GM20000 (cell line): ENCODE measurements at regions not wholly inside any gene's neighbourhood (a gene's known extent, or its start where the extent isn't known, plus 50 kb on each side); places are given as distances from the start of the nearest gene placed in this dataset.
A peak's percentile ranks its signal among the peaks of the same experiment; 100 is the strongest.
"Not testable (repeated sequence)": the region's sequence is repeated elsewhere in the genome, so short reads cannot be mapped to it uniquely, and the experiment has no call there.

ENCODE experiments used
- DNase-seq: peaks from one replicate; pipeline ENCODE4 v3.0.0; 2012; ENCODE audit warnings: low spot score
- TF ChIP-seq, protein P1 (sequence below): IDR thresholded peaks from 2 replicates; pipeline ENCODE4 v1.5.1; 2012; ENCODE audit warnings: mild to moderate bottlenecking, control low read depth; ENCODE audit errors: extremely low read depth, missing control alignments

- TF ChIP-seq, protein P1, sequence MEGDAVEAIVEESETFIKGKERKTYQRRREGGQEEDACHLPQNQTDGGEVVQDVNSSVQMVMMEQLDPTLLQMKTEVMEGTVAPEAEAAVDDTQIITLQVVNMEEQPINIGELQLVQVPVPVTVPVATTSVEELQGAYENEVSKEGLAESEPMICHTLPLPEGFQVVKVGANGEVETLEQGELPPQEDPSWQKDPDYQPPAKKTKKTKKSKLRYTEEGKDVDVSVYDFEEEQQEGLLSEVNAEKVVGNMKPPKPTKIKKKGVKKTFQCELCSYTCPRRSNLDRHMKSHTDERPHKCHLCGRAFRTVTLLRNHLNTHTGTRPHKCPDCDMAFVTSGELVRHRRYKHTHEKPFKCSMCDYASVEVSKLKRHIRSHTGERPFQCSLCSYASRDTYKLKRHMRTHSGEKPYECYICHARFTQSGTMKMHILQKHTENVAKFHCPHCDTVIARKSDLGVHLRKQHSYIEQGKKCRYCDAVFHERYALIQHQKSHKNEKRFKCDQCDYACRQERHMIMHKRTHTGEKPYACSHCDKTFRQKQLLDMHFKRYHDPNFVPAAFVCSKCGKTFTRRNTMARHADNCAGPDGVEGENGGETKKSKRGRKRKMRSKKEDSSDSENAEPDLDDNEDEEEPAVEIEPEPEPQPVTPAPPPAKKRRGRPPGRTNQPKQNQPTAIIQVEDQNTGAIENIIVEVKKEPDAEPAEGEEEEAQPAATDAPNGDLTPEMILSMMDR: no peak
- DNase-seq: no peak
Observed at GRCh38 chr1:101370488-101370887, 133.7 kb downstream of the S1PR1 start.

DNA sequence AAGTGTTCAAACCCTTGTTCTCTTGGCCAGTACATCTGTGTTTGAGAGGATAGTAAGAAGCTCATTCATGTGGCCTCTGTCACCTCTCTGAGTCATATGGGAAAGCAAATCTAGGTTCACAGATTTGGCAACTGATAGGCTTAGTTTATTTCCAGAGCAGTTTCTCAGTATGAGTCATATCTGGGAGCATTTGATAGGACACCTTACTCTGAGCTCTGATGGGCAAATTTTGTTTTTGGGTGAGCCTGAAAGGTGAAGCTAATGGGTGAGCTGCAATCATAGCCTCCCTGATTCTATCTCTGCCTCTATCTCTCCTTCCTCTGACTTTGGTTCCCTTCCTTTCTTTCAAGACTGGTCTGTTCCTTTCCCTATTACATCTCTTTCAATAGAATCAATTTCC, 134.4 kb downstream of the S1PR1 start:
- peak; percentile 71 for DNase-seq
- TF ChIP-seq, protein P1: no peak

DNA sequence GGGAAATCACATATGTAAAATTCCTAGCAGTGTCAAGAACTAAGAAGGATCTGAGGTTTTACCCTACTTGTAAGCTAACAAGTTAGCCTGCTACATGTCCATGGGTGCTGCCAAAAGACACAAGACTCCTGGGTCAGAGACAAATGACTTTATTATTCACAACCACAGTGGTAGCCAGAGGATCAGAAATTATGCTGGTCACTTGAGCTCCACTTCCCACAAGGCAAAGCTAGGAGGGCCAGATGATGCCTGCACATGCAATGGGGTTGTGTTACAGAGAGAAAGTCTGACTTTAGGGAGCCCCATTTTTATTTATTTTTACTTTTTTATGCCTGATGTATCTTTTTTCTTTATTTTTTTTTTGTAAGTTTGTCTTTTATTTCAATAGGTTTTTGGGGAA, 136.8 kb downstream of the S1PR1 start:
- TF ChIP-seq, protein P1: no peak
- DNase-seq: no peak

GRCh38 chr1:101375448-101375847, 138.6 kb downstream of the S1PR1 start:
- DNase-seq: not testable (repeated sequence)

- TF ChIP-seq, protein P1: no peak
- DNase-seq: no peak
Observed at GRCh38 chr1:101376121-101377083, 139.6 kb downstream of the S1PR1 start.

DNA sequence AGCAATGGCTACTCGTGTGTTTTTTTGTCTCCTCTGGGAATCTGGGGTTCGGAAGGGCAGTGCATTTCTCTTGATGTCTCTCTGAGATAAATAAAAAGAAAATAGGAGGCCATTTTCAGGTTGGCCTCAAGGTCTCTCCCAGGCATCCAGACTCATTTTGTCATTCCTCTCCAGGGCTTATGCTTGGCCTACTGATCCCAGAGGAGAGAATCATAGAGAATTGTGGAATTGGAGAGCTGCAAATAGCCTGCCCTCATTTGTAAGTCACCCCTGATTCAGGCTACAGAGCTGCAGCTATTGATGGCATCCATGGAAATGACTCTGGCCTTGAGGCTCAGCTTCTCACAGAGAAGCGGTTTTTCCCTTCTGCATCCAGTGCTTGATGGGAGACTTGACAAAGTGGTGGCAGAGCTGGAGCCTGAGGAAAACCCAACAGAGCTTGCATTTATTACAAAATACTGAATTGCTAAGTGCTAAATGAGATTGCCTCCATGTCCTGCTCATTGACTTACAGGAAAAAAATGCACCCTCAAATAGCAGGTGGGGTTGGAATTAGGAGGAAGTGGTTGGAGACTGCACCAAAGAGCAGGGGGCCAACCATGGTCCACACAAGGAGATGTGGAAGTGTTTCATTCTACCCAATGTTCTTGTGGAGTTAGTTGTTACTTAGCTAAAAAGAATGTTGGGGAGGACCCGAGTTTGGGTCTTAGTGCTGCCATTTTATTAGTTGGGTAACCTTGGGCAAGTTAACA, 140.4 kb downstream of the S1PR1 start:
- TF ChIP-seq, protein P1: no peak
- DNase-seq: no peak

DNA sequence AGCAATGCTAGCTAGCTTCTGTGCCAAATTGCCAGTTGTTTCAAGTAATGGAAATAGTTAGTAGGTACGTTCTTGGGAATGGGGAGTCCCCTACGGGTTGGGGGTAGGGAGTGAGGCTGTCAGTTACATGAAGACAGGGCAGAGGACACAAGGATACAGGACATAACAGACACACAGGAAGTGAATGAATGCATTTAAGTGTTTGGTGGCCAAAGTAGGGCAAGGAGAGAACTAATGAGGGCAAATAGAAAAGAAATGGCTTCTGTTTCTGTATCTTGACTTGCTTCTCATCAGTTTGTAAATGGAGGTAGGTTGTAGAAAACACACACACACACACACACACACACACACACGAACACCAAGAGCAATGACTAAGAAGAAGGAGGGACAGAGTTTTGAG, 142.2 kb downstream of the S1PR1 start:
- DNase-seq: no peak
- TF ChIP-seq, protein P1: no peak
